DND-41 (cell line): ENCODE measurements at regions not wholly inside any gene's neighbourhood (a gene's known extent, or its start where the extent isn't known, plus 50 kb on each side); places are given as distances from the start of the nearest gene placed in this dataset.

Experiments
- ATAC-seq: fragments of 200-7000 bp; cut with Tn5 transposase; 3 replicates; pipeline ENCODE4 v1.9.1; 2021; ENCODE audit warnings: low read depth; ENCODE audit not compliant: insufficient read depth
- DNase-seq: peaks from one replicate; pipeline ENCODE4 v3.0.0-alpha.2; 2020
- H2AFZ ChIP-seq: 2 replicates; pipeline ENCODE4 v1.6.0; 2012; ENCODE audit warnings: low read depth, low read length
- H3K27ac ChIP-seq: 2 replicates; pipeline ENCODE4 v1.5.1; 2012; ENCODE audit warnings: low read length, inconsistent platforms
- H3K27me3 ChIP-seq: fragments of 200-600 bp; sonication (generic); 2 replicates; pipeline ENCODE4 v1.6.0; 2012; ENCODE audit warnings: low read length, mild to moderate bottlenecking, inconsistent platforms; ENCODE audit not compliant: insufficient read depth, poor library complexity
- H3K36me3 ChIP-seq: 2 replicates; pipeline ENCODE4 v1.5.1; 2012; ENCODE audit warnings: low read length, inconsistent platforms; ENCODE audit not compliant: insufficient read depth
- H3K4me1 ChIP-seq: 2 replicates; pipeline ENCODE4 v1.5.1; 2012; ENCODE audit warnings: mild to moderate bottlenecking, low read length; ENCODE audit not compliant: insufficient read depth
- H3K4me2 ChIP-seq: 2 replicates; pipeline ENCODE4 v1.6.0; 2012; ENCODE audit warnings: mild to moderate bottlenecking, moderate library complexity, low read length, inconsistent platforms; ENCODE audit not compliant: insufficient read depth
- H3K4me3 ChIP-seq, 2 experiments: fragments of 200-600 bp in 1 of 2; shearing (Covaris generic) in 1 of 2; 2 replicates each; pipeline ENCODE4 v1.5.1; 2012 to 2016; ENCODE audit warnings: inconsistent platforms in 2 of 2, low read length in 2 of 2, mild to moderate bottlenecking in 2 of 2, low read depth in 1 of 2, moderate library complexity in 1 of 2
- H3K79me2 ChIP-seq: 2 replicates; pipeline ENCODE4 v1.6.0; 2012; ENCODE audit warnings: low read length, inconsistent platforms; ENCODE audit not compliant: insufficient read depth
- H3K9ac ChIP-seq: 2 replicates; pipeline ENCODE4 v1.6.0; 2012; ENCODE audit warnings: low read depth, mild to moderate bottlenecking, inconsistent platforms, low read length, moderate library complexity
- H3K9me3 ChIP-seq: 2 replicates; pipeline ENCODE4 v1.5.1; 2012; ENCODE audit warnings: low read length, moderate library complexity, mild to moderate bottlenecking, inconsistent platforms; ENCODE audit not compliant: insufficient read depth, severe bottlenecking
- H4K20me1 ChIP-seq: 2 replicates; pipeline ENCODE4 v1.6.0; 2012; ENCODE audit warnings: low read length; ENCODE audit not compliant: insufficient read depth
- EZH2 ChIP-seq: IDR thresholded peaks from 3 replicates; pipeline ENCODE4 v1.6.1; 2012; ENCODE audit warnings: borderline replicate concordance, low read depth, mild to moderate bottlenecking, moderate library complexity, low read length, inconsistent platforms; ENCODE audit not compliant: severe bottlenecking
- TF ChIP-seq, protein P1 (sequence below): IDR thresholded peaks from 2 replicates; pipeline ENCODE4 v1.5.1; 2012; ENCODE audit warnings: borderline replicate concordance, low read length, moderate library complexity, mild to moderate bottlenecking; ENCODE audit not compliant: poor library complexity, severe bottlenecking; ENCODE audit errors: extremely low read depth

DNA sequence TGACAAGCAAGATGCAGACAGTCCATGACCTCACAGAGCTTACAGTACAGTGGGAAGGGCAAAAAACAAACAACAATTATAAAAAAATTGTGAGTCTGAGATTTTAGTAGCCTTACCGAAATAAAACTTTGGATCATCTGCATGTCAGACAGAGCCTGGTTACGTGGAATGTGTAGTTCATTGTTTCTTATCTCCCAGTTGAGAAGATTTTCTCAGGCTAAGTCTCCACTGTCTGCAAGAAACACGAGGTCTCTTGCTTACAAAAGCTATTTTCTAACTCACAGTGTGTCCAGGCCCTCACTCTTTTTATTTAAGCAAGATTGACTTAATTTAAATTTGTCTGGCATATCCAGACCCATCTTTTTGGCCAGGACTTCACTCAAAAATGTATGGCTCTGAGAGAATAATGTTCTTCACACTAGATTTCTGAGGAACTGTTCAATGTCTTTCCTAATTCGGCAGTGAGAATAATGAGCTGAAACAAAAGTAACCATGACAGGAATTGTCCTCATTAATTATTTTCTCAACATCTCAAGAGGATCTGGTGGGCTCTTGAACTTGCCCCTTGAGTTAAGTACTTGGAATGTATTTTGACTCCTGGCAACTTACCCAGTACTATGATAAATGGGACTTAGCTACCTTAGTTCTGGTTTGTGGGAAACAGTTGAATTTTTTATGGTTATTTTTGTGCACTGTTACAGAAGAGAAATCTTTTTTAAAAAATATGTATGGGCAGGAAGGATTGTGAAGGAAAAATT is 265.1 kb upstream of the COL8A1 start:
- H3K9ac ChIP-seq: no peak overlapping the region
- ATAC-seq: no peak

DNA sequence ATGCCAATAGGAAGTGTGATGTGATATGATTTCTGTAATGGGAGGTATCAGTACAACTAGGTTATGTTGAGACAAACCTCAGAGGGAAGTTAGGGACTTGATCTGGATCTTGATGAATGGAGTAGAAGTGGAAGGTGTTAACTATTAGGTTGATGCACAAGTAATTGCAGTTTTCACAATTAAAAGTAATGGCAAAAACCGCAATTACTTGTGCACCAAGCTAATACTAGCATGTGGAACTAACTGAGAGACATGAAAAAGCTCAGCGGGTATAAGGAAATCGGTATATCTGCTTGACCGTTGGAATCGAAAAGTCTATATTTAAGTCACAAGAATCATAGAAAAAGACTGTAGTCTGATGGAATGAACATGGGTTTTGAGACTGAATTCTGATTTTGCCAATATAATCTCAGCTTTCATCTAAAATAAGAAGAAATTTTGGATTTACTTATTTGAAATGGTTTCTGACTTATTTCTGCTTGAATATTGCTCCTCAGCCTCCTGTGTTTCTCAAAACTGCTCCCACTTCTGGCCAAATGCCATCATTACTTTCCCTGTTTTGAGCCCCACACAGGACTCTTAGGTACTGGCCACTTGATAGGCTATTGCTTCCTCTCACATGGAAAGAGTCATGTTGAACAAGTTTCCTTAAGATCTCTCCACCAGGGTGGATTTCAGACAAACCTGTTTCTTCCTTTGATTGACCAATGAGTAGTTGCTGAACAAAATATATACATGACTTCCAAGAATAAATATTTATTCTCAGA is 271.5 kb upstream of the COL8A1 start:
- no peak for ATAC-seq
- Histone ChIP-seq H3K79me2 (no peaks in the 10 kb centered on the region), H3K4me2 (no peak overlapping the region), H4K20me1 (no peaks in the 10 kb centered on the region), H3K4me1 (no peaks in the 10 kb centered on the region), H3K27me3 (no peaks in the 10 kb centered on the region), H2AFZ (no peak overlapping the region), H3K4me3 (no peak overlapping the region), H3K9ac (no peak overlapping the region), H3K36me3 (no peaks in the 10 kb centered on the region), H3K27ac (no peak overlapping the region), H3K9me3 (no peaks in the 10 kb centered on the region)
- TF ChIP-seq, protein P1, sequence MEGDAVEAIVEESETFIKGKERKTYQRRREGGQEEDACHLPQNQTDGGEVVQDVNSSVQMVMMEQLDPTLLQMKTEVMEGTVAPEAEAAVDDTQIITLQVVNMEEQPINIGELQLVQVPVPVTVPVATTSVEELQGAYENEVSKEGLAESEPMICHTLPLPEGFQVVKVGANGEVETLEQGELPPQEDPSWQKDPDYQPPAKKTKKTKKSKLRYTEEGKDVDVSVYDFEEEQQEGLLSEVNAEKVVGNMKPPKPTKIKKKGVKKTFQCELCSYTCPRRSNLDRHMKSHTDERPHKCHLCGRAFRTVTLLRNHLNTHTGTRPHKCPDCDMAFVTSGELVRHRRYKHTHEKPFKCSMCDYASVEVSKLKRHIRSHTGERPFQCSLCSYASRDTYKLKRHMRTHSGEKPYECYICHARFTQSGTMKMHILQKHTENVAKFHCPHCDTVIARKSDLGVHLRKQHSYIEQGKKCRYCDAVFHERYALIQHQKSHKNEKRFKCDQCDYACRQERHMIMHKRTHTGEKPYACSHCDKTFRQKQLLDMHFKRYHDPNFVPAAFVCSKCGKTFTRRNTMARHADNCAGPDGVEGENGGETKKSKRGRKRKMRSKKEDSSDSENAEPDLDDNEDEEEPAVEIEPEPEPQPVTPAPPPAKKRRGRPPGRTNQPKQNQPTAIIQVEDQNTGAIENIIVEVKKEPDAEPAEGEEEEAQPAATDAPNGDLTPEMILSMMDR: peak; percentile 20
- TF ChIP-seq EZH2: no peak
- DNase-seq: no peak

More for the DNA sequence above, 265.1 kb upstream of the COL8A1 start:
- no peak overlapping the region for H3K4me3 ChIP-seq
- no peaks in the 10 kb centered on the region for H4K20me1 ChIP-seq
- H3K27me3 ChIP-seq: no peaks in the 10 kb centered on the region
- H2AFZ ChIP-seq: no peak overlapping the region
- H3K9me3 ChIP-seq: no peaks in the 10 kb centered on the region
- H3K36me3 ChIP-seq: no peaks in the 10 kb centered on the region
- no peak overlapping the region for H3K4me2 ChIP-seq
- H3K27ac ChIP-seq: no peak overlapping the region
- DNase-seq: no peak
- H3K79me2 ChIP-seq: no peaks in the 10 kb centered on the region
- TF ChIP-seq EZH2: no peak
- TF ChIP-seq, protein P1: no peak
- no peaks in the 10 kb centered on the region for H3K4me1 ChIP-seq

DNA sequence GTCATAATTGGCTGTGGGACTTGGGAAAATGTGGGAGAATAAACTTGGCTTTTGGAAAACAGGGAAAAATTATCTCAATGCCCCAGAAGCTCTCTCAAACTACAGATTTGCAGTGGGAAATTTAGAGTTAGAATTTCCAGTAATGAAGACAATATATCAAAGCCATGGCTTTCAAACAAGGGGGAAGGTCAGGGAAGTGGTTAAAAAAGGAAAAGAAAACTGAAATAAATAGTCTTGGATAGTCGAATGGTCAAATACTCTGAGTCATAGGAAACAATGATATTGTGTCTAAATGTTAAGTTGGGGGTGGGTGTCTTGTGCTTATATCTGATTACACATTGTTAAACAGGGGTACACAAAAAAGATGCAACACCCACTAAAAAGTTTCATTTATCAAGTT is 272.4 kb upstream of the COL8A1 start:
- ATAC-seq (no peak), DNase-seq (no peak)
- no peaks in the 10 kb centered on the region for H3K79me2 ChIP-seq
- no peaks in the 10 kb centered on the region for H3K36me3 ChIP-seq
- H3K9me3 ChIP-seq: no peaks in the 10 kb centered on the region
- no peaks in the 10 kb centered on the region for H3K4me1 ChIP-seq
- H3K27me3 ChIP-seq: no peaks in the 10 kb centered on the region
- H4K20me1 ChIP-seq: no peaks in the 10 kb centered on the region
- no peak overlapping the region for H3K9ac ChIP-seq
- H3K4me3 ChIP-seq: no peak overlapping the region
- TF ChIP-seq, protein P1: no peak
- no peak for TF ChIP-seq EZH2
- no peak overlapping the region for H2AFZ ChIP-seq
- no peak overlapping the region for H3K27ac ChIP-seq
- H3K4me2 ChIP-seq: no peak overlapping the region
